Neural cell (in vitro differentiated cells): ENCODE measurements at regions not wholly inside any gene's neighbourhood (a gene's known extent, or its start where the extent isn't known, plus 50 kb on each side); places are given as distances from the start of the nearest gene placed in this dataset.

ENCODE experiments used
- H2AFZ ChIP-seq: fragments of 200-600, 300-800 bp; sonication (generic), shearing (Covaris generic); 2 replicates; pipeline ENCODE4 v1.6.0; 2014; ENCODE audit warnings: low read depth, mild to moderate bottlenecking, antibody characterized with exemption, low read length, moderate library complexity
- H3F3A ChIP-seq: fragments of 200-600 bp; shearing (Covaris generic); 2 replicates; pipeline ENCODE4 v1.6.1; 2016; ENCODE audit warnings: mild to moderate bottlenecking, moderate library complexity, mixed read lengths, antibody characterized with exemption, low read length; ENCODE audit not compliant: insufficient read depth, poor library complexity, severe bottlenecking
- H3K27ac ChIP-seq: fragments of 200-600, 300-800 bp; sonication (generic), shearing (Covaris generic); 2 replicates; pipeline ENCODE4 v1.5.1; 2014; ENCODE audit warnings: mild to moderate bottlenecking, low read length, moderate library complexity
- H3K27me3 ChIP-seq: fragments of 300-800, 200-600 bp; sonication (generic), shearing (Covaris generic); 2 replicates; pipeline ENCODE4 v1.6.0; 2014; ENCODE audit warnings: mild to moderate bottlenecking, low read depth, low read length, moderate library complexity; ENCODE audit not compliant: insufficient read depth
- H3K36me3 ChIP-seq: fragments of 300-800, 200-600 bp; sonication (generic), shearing (Covaris generic); 2 replicates; pipeline ENCODE4 v1.5.1; 2014; ENCODE audit warnings: mild to moderate bottlenecking, antibody characterized with exemption, low read length, moderate library complexity; ENCODE audit not compliant: insufficient read depth
- H3K4me2 ChIP-seq: fragments of 300-800, 200-600 bp; sonication (generic), shearing (Covaris generic); 2 replicates; pipeline ENCODE4 v1.6.0; 2014; ENCODE audit warnings: mild to moderate bottlenecking, low read length
- H3K4me3 ChIP-seq: fragments of 300-800, 200-600 bp; sonication (generic), shearing (Covaris generic); 2 replicates; pipeline ENCODE4 v1.5.1; 2014; ENCODE audit warnings: mild to moderate bottlenecking, low read length, moderate library complexity
- H3K79me2 ChIP-seq: fragments of 200-600 bp; shearing (Covaris generic); replicated peaks from 2 replicates; pipeline ENCODE4 v1.6.0; 2014; ENCODE audit warnings: mild to moderate bottlenecking, low read length, moderate library complexity; ENCODE audit not compliant: insufficient read depth
- H3K9ac ChIP-seq: fragments of 300-800, 200-600 bp; sonication (generic), shearing (Covaris generic); 2 replicates; pipeline ENCODE4 v1.6.1; 2016; ENCODE audit warnings: mild to moderate bottlenecking, low read length, mixed read lengths
- H3K9me2 ChIP-seq: fragments of 200-600 bp; shearing (Covaris generic); 2 replicates; pipeline ENCODE4 v1.6.1; 2016; ENCODE audit warnings: mild to moderate bottlenecking, low read length, mixed read lengths; ENCODE audit not compliant: insufficient read depth
- H3K9me3 ChIP-seq: fragments of 200-600, 300-800 bp; sonication (generic), shearing (Covaris generic); 2 replicates; pipeline ENCODE4 v1.6.1; 2016; ENCODE audit warnings: mild to moderate bottlenecking, mixed run types, low read length, moderate library complexity, mixed read lengths
- H4K20me1 ChIP-seq: fragments of 200-600 bp; shearing (Covaris generic); 2 replicates; pipeline ENCODE4 v1.6.1; 2016; ENCODE audit warnings: mild to moderate bottlenecking, mixed run types; ENCODE audit not compliant: insufficient read depth
- EP300 ChIP-seq: fragments of 450-650 bp; conservative IDR thresholded peaks from 2 replicates; pipeline ENCODE4 v1.6.1; 2014; ENCODE audit warnings: antibody characterized with exemption, mild to moderate bottlenecking, moderate library complexity; ENCODE audit not compliant: poor library complexity, severe bottlenecking
- EZH2 ChIP-seq: fragments of 200-600, 300-800 bp; shearing (Covaris generic), sonication (generic); IDR thresholded peaks from 2 replicates; pipeline ENCODE4 v1.6.1; 2014; ENCODE audit warnings: antibody characterized with exemption, low read length, borderline replicate concordance, mild to moderate bottlenecking; ENCODE audit not compliant: insufficient read depth, poor library complexity, severe bottlenecking
- MXI1 ChIP-seq: fragments of 450-650 bp; conservative IDR thresholded peaks from 2 replicates; pipeline ENCODE4 v1.6.1; 2014; ENCODE audit warnings: antibody characterized with exemption, mild to moderate bottlenecking; ENCODE audit not compliant: poor library complexity, severe bottlenecking
- POLR2AphosphoS5 ChIP-seq: IDR thresholded peaks from 2 replicates; pipeline ENCODE4 v1.6.1; 2012
- RAD21 ChIP-seq: fragments of 450-650 bp; conservative IDR thresholded peaks from 2 replicates; pipeline ENCODE4 v1.6.1; 2014; ENCODE audit warnings: antibody characterized with exemption, mild to moderate bottlenecking, moderate library complexity
- SMC3 ChIP-seq: fragments of 450-650 bp; conservative IDR thresholded peaks from 2 replicates; pipeline ENCODE4 v1.6.1; 2014; ENCODE audit warnings: antibody characterized with exemption, mild to moderate bottlenecking, moderate library complexity; ENCODE audit not compliant: poor library complexity
- TAF1 ChIP-seq: IDR thresholded peaks from 2 replicates; pipeline ENCODE4 v1.6.1; 2012; ENCODE audit warnings: low read depth
- TF ChIP-seq, protein P1 (sequence below): fragments of 450-650 bp; IDR thresholded peaks from 2 replicates; pipeline ENCODE4 v1.5.1; 2014; ENCODE audit warnings: antibody characterized with exemption, mild to moderate bottlenecking, moderate library complexity; ENCODE audit not compliant: poor library complexity, severe bottlenecking
- TF ChIP-seq, protein P2 (sequence below): IDR thresholded peaks from 2 replicates; pipeline ENCODE4 v1.6.1; 2012; ENCODE audit warnings: borderline replicate concordance

DNA sequence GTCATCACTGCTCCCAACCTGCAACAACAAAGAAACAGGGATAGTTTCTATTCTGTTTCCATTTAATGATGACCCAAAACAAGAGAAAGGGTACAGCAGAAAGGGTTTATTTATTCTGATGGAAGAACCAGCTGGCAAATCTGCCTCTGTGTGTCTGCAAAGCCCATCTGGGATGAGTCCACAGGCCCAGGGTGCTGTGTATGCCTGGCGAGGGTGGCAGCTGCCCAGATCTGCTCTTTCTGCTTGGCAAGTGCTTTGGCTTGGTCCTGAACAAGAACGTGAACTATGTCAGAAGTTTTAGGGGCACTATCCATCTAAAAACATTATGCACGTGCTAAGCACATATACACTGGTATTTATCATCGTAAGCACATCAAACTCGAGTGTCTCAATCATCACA is 333.8 kb downstream of the CXCL12 start:
- Histone ChIP-seq H3K4me2 (no peak overlapping the region), H3K4me3 (no peak overlapping the region), H3K9me3 (no peaks in the 10 kb centered on the region), H4K20me1 (no peaks in the 10 kb centered on the region), H3K36me3 (no peaks in the 10 kb centered on the region), H3K79me2 (no peaks in the 10 kb centered on the region), H3F3A (no peaks in the 10 kb centered on the region), H2AFZ (no peak overlapping the region), H3K27me3 (no peaks in the 10 kb centered on the region), H3K27ac (no peak overlapping the region), H3K9ac (no peak overlapping the region), H3K9me2 (no peaks in the 10 kb centered on the region)
- TF ChIP-seq POLR2AphosphoS5 (no peak), EZH2 (no peak), SMC3 (no peak), RAD21 (no peak), TAF1 (no peak), MXI1 (no peak), EP300 (no peak)
- TF ChIP-seq, protein P1, sequence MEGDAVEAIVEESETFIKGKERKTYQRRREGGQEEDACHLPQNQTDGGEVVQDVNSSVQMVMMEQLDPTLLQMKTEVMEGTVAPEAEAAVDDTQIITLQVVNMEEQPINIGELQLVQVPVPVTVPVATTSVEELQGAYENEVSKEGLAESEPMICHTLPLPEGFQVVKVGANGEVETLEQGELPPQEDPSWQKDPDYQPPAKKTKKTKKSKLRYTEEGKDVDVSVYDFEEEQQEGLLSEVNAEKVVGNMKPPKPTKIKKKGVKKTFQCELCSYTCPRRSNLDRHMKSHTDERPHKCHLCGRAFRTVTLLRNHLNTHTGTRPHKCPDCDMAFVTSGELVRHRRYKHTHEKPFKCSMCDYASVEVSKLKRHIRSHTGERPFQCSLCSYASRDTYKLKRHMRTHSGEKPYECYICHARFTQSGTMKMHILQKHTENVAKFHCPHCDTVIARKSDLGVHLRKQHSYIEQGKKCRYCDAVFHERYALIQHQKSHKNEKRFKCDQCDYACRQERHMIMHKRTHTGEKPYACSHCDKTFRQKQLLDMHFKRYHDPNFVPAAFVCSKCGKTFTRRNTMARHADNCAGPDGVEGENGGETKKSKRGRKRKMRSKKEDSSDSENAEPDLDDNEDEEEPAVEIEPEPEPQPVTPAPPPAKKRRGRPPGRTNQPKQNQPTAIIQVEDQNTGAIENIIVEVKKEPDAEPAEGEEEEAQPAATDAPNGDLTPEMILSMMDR: no peak
- TF ChIP-seq, protein P2, sequence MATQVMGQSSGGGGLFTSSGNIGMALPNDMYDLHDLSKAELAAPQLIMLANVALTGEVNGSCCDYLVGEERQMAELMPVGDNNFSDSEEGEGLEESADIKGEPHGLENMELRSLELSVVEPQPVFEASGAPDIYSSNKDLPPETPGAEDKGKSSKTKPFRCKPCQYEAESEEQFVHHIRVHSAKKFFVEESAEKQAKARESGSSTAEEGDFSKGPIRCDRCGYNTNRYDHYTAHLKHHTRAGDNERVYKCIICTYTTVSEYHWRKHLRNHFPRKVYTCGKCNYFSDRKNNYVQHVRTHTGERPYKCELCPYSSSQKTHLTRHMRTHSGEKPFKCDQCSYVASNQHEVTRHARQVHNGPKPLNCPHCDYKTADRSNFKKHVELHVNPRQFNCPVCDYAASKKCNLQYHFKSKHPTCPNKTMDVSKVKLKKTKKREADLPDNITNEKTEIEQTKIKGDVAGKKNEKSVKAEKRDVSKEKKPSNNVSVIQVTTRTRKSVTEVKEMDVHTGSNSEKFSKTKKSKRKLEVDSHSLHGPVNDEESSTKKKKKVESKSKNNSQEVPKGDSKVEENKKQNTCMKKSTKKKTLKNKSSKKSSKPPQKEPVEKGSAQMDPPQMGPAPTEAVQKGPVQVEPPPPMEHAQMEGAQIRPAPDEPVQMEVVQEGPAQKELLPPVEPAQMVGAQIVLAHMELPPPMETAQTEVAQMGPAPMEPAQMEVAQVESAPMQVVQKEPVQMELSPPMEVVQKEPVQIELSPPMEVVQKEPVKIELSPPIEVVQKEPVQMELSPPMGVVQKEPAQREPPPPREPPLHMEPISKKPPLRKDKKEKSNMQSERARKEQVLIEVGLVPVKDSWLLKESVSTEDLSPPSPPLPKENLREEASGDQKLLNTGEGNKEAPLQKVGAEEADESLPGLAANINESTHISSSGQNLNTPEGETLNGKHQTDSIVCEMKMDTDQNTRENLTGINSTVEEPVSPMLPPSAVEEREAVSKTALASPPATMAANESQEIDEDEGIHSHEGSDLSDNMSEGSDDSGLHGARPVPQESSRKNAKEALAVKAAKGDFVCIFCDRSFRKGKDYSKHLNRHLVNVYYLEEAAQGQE: no peak

DNA sequence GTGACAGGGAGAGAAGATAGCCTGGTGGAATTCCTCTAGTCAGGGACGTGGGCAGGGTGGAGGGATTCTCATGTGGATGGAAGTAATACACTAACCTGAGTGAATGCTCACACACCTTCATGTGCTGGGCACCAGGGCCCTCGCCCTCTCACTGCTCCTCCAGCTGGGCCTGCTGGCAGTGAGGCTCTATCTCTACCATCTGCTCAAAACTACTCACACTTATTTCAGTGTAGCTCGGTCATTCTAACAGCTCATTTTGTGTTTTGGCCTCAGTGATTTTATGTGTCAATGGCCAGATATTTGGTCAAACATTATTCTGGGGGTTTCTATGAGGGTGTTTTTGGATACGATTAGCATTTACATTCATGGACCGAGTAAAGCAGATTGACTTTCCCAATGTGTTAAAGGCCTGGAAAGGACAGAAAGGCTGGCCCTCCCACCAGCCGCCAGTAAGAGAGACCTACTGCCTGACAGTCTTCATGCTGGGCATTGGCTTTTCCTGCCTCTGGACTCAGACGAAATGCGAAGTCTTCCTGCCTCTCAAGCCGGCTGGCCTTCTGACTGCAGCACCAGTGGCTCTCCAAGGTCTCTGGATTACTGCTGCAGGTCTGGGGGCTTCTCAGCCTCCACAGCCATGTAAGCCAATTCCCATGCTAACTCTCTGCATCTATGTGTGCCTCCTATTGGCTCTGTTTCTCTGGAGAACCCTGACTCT is 335.4 kb downstream of the CXCL12 start:
- Histone ChIP-seq H4K20me1 (no peaks in the 10 kb centered on the region), H3K9me2 (no peaks in the 10 kb centered on the region), H3K4me3 (no peak overlapping the region), H3K36me3 (no peaks in the 10 kb centered on the region), H3K79me2 (no peaks in the 10 kb centered on the region), H2AFZ (no peak overlapping the region), H3K4me2 (no peak overlapping the region), H3K9me3 (no peaks in the 10 kb centered on the region), H3K27ac (no peak overlapping the region), H3K27me3 (no peaks in the 10 kb centered on the region), H3F3A (no peaks in the 10 kb centered on the region), H3K9ac (no peak overlapping the region)
- no peak for TF ChIP-seq EZH2
- TF ChIP-seq EP300: no peak
- no peak for TF ChIP-seq MXI1
- TF ChIP-seq RAD21: no peak
- TF ChIP-seq, protein P1: no peak
- TF ChIP-seq POLR2AphosphoS5: no peak
- no peak for TF ChIP-seq SMC3
- TF ChIP-seq, protein P2: no peak
- TF ChIP-seq TAF1: no peak
